Smooth muscle cell (in vitro differentiated cells): ENCODE measurements at regions not wholly inside any gene's neighbourhood (a gene's known extent, or its start where the extent isn't known, plus 50 kb on each side); places are given as distances from the start of the nearest gene placed in this dataset.

ENCODE experiments used
- DNase-seq: peaks from one replicate; lab custom pipeline; 2025; ENCODE audit not compliant: unreplicated experiment; lab: John Stamatoyannopoulos, UW
- H2AFZ ChIP-seq: fragments of 200-600 bp; sonication (generic); 2 replicates; pipeline ENCODE4 v1.6.0; 2016; ENCODE audit warnings: antibody characterized with exemption, low read depth, mild to moderate bottlenecking
- H3F3A ChIP-seq: fragments of 200-600 bp; sonication (generic); 2 replicates; pipeline ENCODE4 v1.6.0; 2017; ENCODE audit warnings: antibody characterized with exemption, low read depth
- H3K27ac ChIP-seq: fragments of 200-600 bp; sonication (generic); 2 replicates; pipeline ENCODE4 v1.5.1; 2016; ENCODE audit warnings: low read depth, mild to moderate bottlenecking
- H3K27me3 ChIP-seq: fragments of 200-600 bp; sonication (generic); 2 replicates; pipeline ENCODE4 v1.6.1; 2016; ENCODE audit warnings: low read depth, mild to moderate bottlenecking
- H3K36me3 ChIP-seq: fragments of 200-600 bp; sonication (generic); 2 replicates; pipeline ENCODE4 v1.5.1; 2016; ENCODE audit warnings: low read depth
- H3K4me1 ChIP-seq: fragments of 200-600 bp; sonication (generic); 2 replicates; pipeline ENCODE4 v1.5.1; 2016; ENCODE audit warnings: low read depth
- H3K4me2 ChIP-seq: fragments of 200-600 bp; sonication (generic); 2 replicates; pipeline ENCODE4 v1.6.0; 2016; ENCODE audit warnings: mild to moderate bottlenecking
- H3K4me3 ChIP-seq: fragments of 200-600 bp; sonication (generic); 2 replicates; pipeline ENCODE4 v1.5.1; 2016; ENCODE audit warnings: mild to moderate bottlenecking
- H3K79me2 ChIP-seq: fragments of 200-600 bp; sonication (generic); 2 replicates; pipeline ENCODE4 v1.6.0; 2016; ENCODE audit warnings: low read depth, mild to moderate bottlenecking
- H3K9ac ChIP-seq: fragments of 200-600 bp; sonication (generic); 2 replicates; pipeline ENCODE4 v1.6.0; 2016; ENCODE audit warnings: low read depth
- H3K9me3 ChIP-seq: fragments of 200-600 bp; sonication (generic); replicated peaks from 2 replicates; pipeline ENCODE4 v1.5.1; 2016; ENCODE audit warnings: low read depth
- H4K20me1 ChIP-seq: fragments of 200-600 bp; sonication (generic); 2 replicates; pipeline ENCODE4 v1.6.0; 2016; ENCODE audit warnings: low read depth
- WGBS: methylation state at CpG from one replicate; pipeline ENCODE4 v1.1.7; 2016; ENCODE audit warnings: low lambda C conversion rate; 5-methylcytosine and 5-hydroxymethylcytosine counted together
- TF ChIP-seq, protein P1 (sequence below): fragments of 200-600 bp; sonication (generic); IDR thresholded peaks from 2 replicates; pipeline ENCODE4 v1.5.1; 2017; ENCODE audit warnings: borderline replicate concordance, mild to moderate bottlenecking, antibody characterized with exemption; ENCODE audit not compliant: insufficient read depth, poor library complexity, severe bottlenecking

DNA sequence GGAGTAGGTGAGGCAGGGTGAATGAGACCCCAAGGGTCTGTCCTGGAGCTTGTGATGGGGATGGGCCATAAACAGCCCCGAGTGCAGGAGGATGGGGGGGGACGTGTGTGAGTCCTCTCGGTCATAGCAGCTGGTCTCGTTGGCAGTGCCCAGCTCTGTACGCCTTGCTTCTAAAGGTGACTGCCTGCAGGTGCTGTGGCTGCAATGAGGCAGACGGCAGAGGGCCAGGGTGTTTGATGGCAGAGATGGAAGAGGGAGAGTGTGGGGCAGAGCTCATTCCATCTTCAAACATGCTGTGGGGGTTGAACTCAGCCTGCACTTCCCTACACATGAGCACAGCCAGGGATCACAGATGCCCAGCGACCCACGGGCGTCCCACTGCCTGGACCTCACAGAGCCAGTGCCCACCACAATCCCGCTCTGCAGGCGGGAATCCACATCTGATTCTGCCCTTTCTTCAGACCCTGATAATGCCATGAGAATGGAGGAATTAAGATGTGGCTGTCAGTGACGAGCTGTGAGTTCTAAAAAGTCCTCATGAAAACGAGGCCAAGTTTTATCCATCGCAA is 123.3 kb upstream of the CDH4 start:
- Histone ChIP-seq H4K20me1 (no peaks in the 10 kb centered on the region), H3K4me1 (no peaks in the 10 kb centered on the region), H3K27ac (no peak overlapping the region), H3K36me3 (no peaks in the 10 kb centered on the region), H3K9ac (no peak overlapping the region), H3K27me3 (peaks cover 13% of the 10 kb centered on the region), H3F3A (no peaks in the 10 kb centered on the region), H3K4me2 (no peak overlapping the region), H3K79me2 (no peaks in the 10 kb centered on the region), H3K4me3 (no peak overlapping the region), H3K9me3 (no peaks in the 10 kb centered on the region), H2AFZ (no peak overlapping the region)
- 78% methylated on average over 14 of the region's 14 CpGs for WGBS
- DNase-seq = no peak
- TF ChIP-seq, protein P1, sequence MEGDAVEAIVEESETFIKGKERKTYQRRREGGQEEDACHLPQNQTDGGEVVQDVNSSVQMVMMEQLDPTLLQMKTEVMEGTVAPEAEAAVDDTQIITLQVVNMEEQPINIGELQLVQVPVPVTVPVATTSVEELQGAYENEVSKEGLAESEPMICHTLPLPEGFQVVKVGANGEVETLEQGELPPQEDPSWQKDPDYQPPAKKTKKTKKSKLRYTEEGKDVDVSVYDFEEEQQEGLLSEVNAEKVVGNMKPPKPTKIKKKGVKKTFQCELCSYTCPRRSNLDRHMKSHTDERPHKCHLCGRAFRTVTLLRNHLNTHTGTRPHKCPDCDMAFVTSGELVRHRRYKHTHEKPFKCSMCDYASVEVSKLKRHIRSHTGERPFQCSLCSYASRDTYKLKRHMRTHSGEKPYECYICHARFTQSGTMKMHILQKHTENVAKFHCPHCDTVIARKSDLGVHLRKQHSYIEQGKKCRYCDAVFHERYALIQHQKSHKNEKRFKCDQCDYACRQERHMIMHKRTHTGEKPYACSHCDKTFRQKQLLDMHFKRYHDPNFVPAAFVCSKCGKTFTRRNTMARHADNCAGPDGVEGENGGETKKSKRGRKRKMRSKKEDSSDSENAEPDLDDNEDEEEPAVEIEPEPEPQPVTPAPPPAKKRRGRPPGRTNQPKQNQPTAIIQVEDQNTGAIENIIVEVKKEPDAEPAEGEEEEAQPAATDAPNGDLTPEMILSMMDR = no peak

DNA sequence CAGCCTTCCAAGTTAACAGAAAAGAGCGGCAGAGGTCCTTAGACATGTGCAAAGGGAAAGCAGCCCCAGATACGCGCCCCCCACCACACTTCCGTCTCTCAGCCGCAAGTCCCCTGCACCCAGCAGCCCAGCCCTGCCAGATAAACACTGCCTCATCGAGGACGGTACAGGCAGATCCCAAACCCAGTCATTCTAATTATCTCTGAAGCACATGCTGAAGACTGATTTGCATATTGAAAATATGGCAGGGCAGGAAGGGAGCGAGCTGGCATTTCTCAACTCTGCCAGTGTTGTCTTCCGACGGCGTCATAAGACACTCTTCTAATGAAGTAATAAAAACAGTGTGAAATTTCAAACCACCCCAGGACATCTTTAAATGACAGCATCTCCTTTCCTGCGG is 122.8 kb upstream of the CDH4 start:
- Histone ChIP-seq H3K4me1 (no peaks in the 10 kb centered on the region), H2AFZ (no peak overlapping the region), H3K4me2 (no peak overlapping the region), H3K27ac (no peak overlapping the region), H3F3A (no peaks in the 10 kb centered on the region), H3K36me3 (no peaks in the 10 kb centered on the region), H3K9me3 (no peaks in the 10 kb centered on the region), H3K9ac (no peak overlapping the region), H3K79me2 (no peaks in the 10 kb centered on the region), H3K4me3 (no peak overlapping the region), H3K27me3 (peaks cover 17% of the 10 kb centered on the region), H4K20me1 (no peaks in the 10 kb centered on the region)
- TF ChIP-seq, protein P1 = no peak
- DNase-seq = no peak
- 85% methylated on average over 12 of the region's 12 CpGs for WGBS

DNA sequence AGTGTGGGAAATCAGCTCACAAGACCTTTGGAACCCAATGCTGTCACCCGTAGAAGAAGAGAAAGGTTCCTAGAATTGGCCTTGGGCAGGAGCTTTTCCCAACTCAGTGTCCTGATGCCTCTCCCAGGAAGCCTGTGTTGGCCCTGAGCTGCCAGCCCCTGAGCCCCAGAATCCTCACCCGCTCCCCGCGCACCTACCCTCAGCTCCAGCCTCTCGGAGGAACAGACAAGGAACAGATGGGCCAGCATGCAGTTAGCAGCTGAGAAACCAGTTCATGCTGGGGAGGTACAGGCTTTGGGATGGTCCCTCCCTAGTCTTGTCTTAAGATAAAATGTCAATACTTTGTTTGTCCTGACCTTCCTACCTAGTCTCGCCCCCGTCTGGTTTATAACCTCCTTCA is 121.9 kb upstream of the CDH4 start:
- H3K27me3 ChIP-seq = peaks cover 17% of the 10 kb centered on the region
- TF ChIP-seq, protein P1 = no peak
- H3K36me3 ChIP-seq = no peaks in the 10 kb centered on the region
- 95% methylated on average over 7 of the region's 7 CpGs for WGBS
- no peaks in the 10 kb centered on the region for H4K20me1 ChIP-seq
- H3F3A ChIP-seq = no peaks in the 10 kb centered on the region
- no peak overlapping the region for H2AFZ ChIP-seq
- no peak overlapping the region for H3K4me2 ChIP-seq
- no peaks in the 10 kb centered on the region for H3K4me1 ChIP-seq
- no peak for DNase-seq
- no peaks in the 10 kb centered on the region for H3K79me2 ChIP-seq
- H3K27ac ChIP-seq = no peak overlapping the region
- no peak overlapping the region for H3K9ac ChIP-seq
- H3K9me3 ChIP-seq = no peaks in the 10 kb centered on the region
- no peak overlapping the region for H3K4me3 ChIP-seq

DNA sequence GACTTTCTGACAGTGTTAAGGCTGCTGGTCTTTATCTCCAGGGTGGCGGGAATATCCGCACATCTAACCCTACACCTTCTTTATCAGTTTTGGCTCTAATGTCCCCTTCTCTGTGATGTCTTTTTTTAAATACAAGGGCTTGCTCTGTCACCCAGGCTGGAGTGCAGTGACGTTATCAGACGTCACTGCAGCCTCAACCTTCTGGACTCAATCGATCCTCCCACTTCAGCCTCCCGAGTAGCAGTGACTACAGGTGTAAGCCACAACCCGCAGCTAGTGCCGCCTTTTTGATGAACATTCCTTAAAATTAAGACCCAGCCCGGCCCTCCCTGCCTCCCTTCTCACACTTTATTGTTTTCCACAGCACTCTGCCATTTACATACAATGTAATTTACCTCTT is 120.1 kb upstream of the CDH4 start:
- Histone ChIP-seq H3K27ac (no peak overlapping the region), H3K27me3 (peaks cover 17% of the 10 kb centered on the region), H4K20me1 (no peaks in the 10 kb centered on the region), H3K79me2 (no peaks in the 10 kb centered on the region), H3K4me3 (no peak overlapping the region), H3F3A (no peaks in the 10 kb centered on the region), H3K9ac (no peak overlapping the region), H3K4me2 (no peak overlapping the region), H2AFZ (no peak overlapping the region), H3K36me3 (no peaks in the 10 kb centered on the region), H3K9me3 (no peaks in the 10 kb centered on the region), H3K4me1 (no peaks in the 10 kb centered on the region)
- no peak for DNase-seq
- TF ChIP-seq, protein P1 = no peak
- WGBS = 91% methylated on average over 9 of the region's 9 CpGs
